K562 (cell line): ENCODE measurements at regions not wholly inside any gene's neighbourhood (a gene's known extent, or its start where the extent isn't known, plus 50 kb on each side); places are given as distances from the start of the nearest gene placed in this dataset.

ENCODE experiments used
- ATAC-seq: fragments of 200-7000 bp; cut with Tn5 transposase; 3 replicates; pipeline ENCODE4 v1.9.1; 2020; ENCODE audit warnings: moderate library complexity
- BruUV-seq: library from RNA; stranded (reverse); fragments of 400-500 nt; replicated peaks from 2 replicates; lab custom pipeline; 2021; lab: Mats Ljungman, UMichigan
- CTCF ChIA-PET: fragments of 300-600 bp; formaldehyde crosslinking; extraction: SDS; loops from one replicate; lab custom pipeline; 2021; ENCODE audit warnings: low intra/inter-chr PET ratio; lab: Yijun Ruan, JAX
- POLR2A ChIA-PET: fragments of 300-600, 350-650 bp; sonication (Branson Sonifier 250); formaldehyde crosslinking; extraction: SDS; loops from one replicate; lab custom pipeline; 2021; ENCODE audit warnings: antibody characterized with exemption, inconsistent platforms; lab: Yijun Ruan, JAX
- DNase-seq, 4 experiments: peaks; one replicate each; pipeline versions ENCODE4 v3.0.0 to v3.0.0-alpha.2; 2011 to 2018; ENCODE audit warnings: low spot score in 3 of 4, mixed read lengths in 3 of 4; ENCODE audit errors: extremely low read depth in 1 of 4
- FAIRE-seq: peaks from 2 replicates; lab custom pipeline; 2011; peaks lifted over from hg19 to GRCh38; lab: Jason Lieb, UNC
- H2AFZ ChIP-seq: 2 replicates; pipeline ENCODE4 v1.6.0; 2011; ENCODE audit warnings: low read depth, low read length, control low read depth, inconsistent platforms
- H3K27ac ChIP-seq: fragments of 200-600 bp; 3 replicates; pipeline ENCODE4 v1.8.0; 2011; ENCODE audit warnings: low read depth, mild to moderate bottlenecking, control low read depth, inconsistent platforms, low read length, moderate library complexity, mixed read lengths; ENCODE audit errors: extremely low read depth
- H3K27me3 ChIP-seq, 2 experiments: fragments of 300-600 bp in 1 of 2; 2 replicates in 1 of 2; 3 replicates in 1 of 2; pipeline versions ENCODE4 v1.6.0 to v1.8.0; 2011; ENCODE audit warnings: inconsistent platforms in 2 of 2, low read length in 2 of 2, mild to moderate bottlenecking in 1 of 2, mixed read lengths in 1 of 2, moderate library complexity in 1 of 2; ENCODE audit not compliant: control insufficient read depth in 2 of 2, insufficient read depth in 2 of 2
- H3K36me3 ChIP-seq: fragments of 300-600 bp; 3 replicates; pipeline ENCODE4 v1.8.0; 2011; ENCODE audit warnings: mild to moderate bottlenecking, low read length, inconsistent platforms; ENCODE audit not compliant: control insufficient read depth, insufficient read depth
- H3K4me1 ChIP-seq, 2 experiments: fragments of 200-600 bp in 1 of 2; replicated peaks in 1 of 2; 2 replicates in 1 of 2; 3 replicates in 1 of 2; pipeline versions ENCODE4 v1.5.1 to v1.8.0; 2011; ENCODE audit warnings: inconsistent platforms in 2 of 2, low read length in 2 of 2, mild to moderate bottlenecking in 1 of 2, mixed read lengths in 1 of 2, moderate library complexity in 1 of 2; ENCODE audit not compliant: control insufficient read depth in 2 of 2, insufficient read depth in 2 of 2
- H3K4me2 ChIP-seq: 2 replicates; pipeline ENCODE4 v1.6.1; 2011; ENCODE audit warnings: low read length, control low read depth, inconsistent platforms, mixed read lengths; ENCODE audit not compliant: insufficient read depth
- H3K4me3 ChIP-seq: fragments of 200-600 bp; sonication (generic), shearing (Covaris generic); 2 replicates; pipeline ENCODE4 v1.5.1; 2016; ENCODE audit warnings: control low read depth, inconsistent platforms
- H3K79me2 ChIP-seq: fragments of 200-600 bp; 3 replicates; pipeline ENCODE4 v1.8.0; 2011; ENCODE audit warnings: low read length, inconsistent platforms; ENCODE audit not compliant: control insufficient read depth, insufficient read depth
- H3K9ac ChIP-seq, 2 experiments: 2 replicates each; pipeline versions ENCODE4 v1.6.0 to v1.6.1; 2011; ENCODE audit warnings: low read depth in 2 of 2, low read length in 2 of 2, control low read depth in 1 of 2, inconsistent platforms in 1 of 2, mild to moderate bottlenecking in 1 of 2, mixed read lengths in 1 of 2; ENCODE audit not compliant: insufficient read depth in 1 of 2
- H3K9me1 ChIP-seq: one replicate; pipeline ENCODE4 v1.6.0; 2011; ENCODE audit warnings: inconsistent platforms, mild to moderate bottlenecking, low read length, moderate library complexity; ENCODE audit not compliant: control insufficient read depth, insufficient read depth
- H3K9me3 ChIP-seq: replicated peaks from 2 replicates; pipeline ENCODE4 v1.5.1; 2011; ENCODE audit warnings: low read depth, low read length, inconsistent platforms; ENCODE audit not compliant: control insufficient read depth, insufficient read depth
- H4K20me1 ChIP-seq: replicated peaks from 2 replicates; pipeline ENCODE4 v1.6.1; 2011; ENCODE audit warnings: low read length, inconsistent platforms, mixed read lengths; ENCODE audit not compliant: control insufficient read depth, insufficient read depth
- ARNT ChIP-seq, 2 experiments: fragments of 450-650 bp; IDR thresholded peaks; 2 replicates each; pipeline ENCODE4 v1.6.1; 2016; ENCODE audit warnings: mild to moderate bottlenecking in 1 of 2
- GABPB1 ChIP-seq: sonication (generic); formaldehyde crosslinking; IDR thresholded peaks from 2 replicates; pipeline ENCODE4 v1.8.0; 2022; ENCODE audit warnings: mild to moderate bottlenecking, missing genetic modification reagents
- NRF1 ChIP-seq, 2 experiments: fragments of 450-650 bp; IDR thresholded peaks in 1 of 2; conservative IDR thresholded peaks in 1 of 2; 2 replicates each; pipeline ENCODE4 v1.6.1; 2014; ENCODE audit warnings: mild to moderate bottlenecking in 2 of 2
- RAD21 ChIP-seq, 2 experiments: fragments of 250-450 bp in 1 of 2; fragments of 450-650 bp in 1 of 2; sonication (Bioruptor Pico) in 1 of 2; formaldehyde crosslinking in 1 of 2; IDR thresholded peaks in 1 of 2; conservative IDR thresholded peaks in 1 of 2; 2 replicates each; pipeline versions ENCODE4 v1.4.0 to v1.8.0; 2020 to 2022; ENCODE audit warnings: mild to moderate bottlenecking in 2 of 2, moderate library complexity in 1 of 2
- WGBS: fragments of 100-300 bp; shearing (Covaris generic); methylation state at CpG from one replicate; pipeline ENCODE4 v1.1.6; 2016; ENCODE audit warnings: low coverage, mixed read lengths; ENCODE audit not compliant: insufficient coverage; ENCODE audit errors: missing lambda C conversion rate; 5-methylcytosine and 5-hydroxymethylcytosine counted together
- in situ Hi-C: fragments of 300-500 bp; cut with MboI; formaldehyde crosslinking; loops from 4 replicates; pipeline ENCODE4 v1.15.0; 2018; ENCODE audit warnings: inconsistent platforms, mixed read lengths
- intact Hi-C: fragments of 100-400 bp; cut with micrococcal nuclease; formaldehyde crosslinking; loops from 2 replicates; pipeline ENCODE4 v1.14.2; 2022
- TF ChIP-seq, protein P1 (sequence below), 3 experiments: IDR thresholded peaks in 2 of 3; conservative IDR thresholded peaks in 1 of 3; 2 replicates each; pipeline ENCODE4 v1.5.1; 2011 to 2012; ENCODE audit warnings: low read length in 3 of 3, mild to moderate bottlenecking in 3 of 3, control low read depth in 2 of 3, improper control_type of control experiment in 1 of 3, inconsistent platforms in 1 of 3, low read depth in 1 of 3, mixed read lengths in 1 of 3, moderate library complexity in 1 of 3; ENCODE audit not compliant: insufficient read depth in 2 of 3

- Histone ChIP-seq H3K27ac (no peak overlapping the region), H3K9ac (peak overlapping the region in 1 of 2 experiments; percentile 62; a peak in 1 of 4 replicates), H3K36me3 (no peaks in the 10 kb centered on the region), H2AFZ (0 out of 2 replicates have a peak overlapping the region, but pooled peaks have one; percentile 11), H3K4me3 (no peak overlapping the region), H3K27me3 (no peaks in the 10 kb centered on the region), H3K4me1 (no peaks in the 10 kb centered on the region; a peak in 1 of 5 replicates), H3K4me2 (no peak overlapping the region), H4K20me1 (no peaks in the 10 kb centered on the region), H3K9me3 (no peaks in the 10 kb centered on the region), H3K79me2 (no peaks in the 10 kb centered on the region), H3K9me1 (no peaks in the 10 kb centered on the region)
- intact Hi-C loops (loop anchor here (5.0 kb wide), 4 partner anchors 333 to 683 kb away; partner anchors contain the start of gene SCAF11), in situ Hi-C loops (no loop called here)
- ChIA-PET POLR2A (interaction anchor here (0.6 to 1.6 kb wide), 5 partner anchors 13 to 982 kb away, joined by 3 to 5 read pairs (median 3); no protein-coding TSS in a partner anchor), CTCF (interaction anchor here (0.6 to 1.1 kb wide), 2 partner anchors 291 to 523 kb away, joined by 3 to 4 read pairs; no protein-coding TSS in a partner anchor)
- no TSS peak for BruUV-seq
- no peak for TF ChIP-seq GABPB1 (CRISPR knock-in tag)
- TF ChIP-seq ARNT (IDR thresholded peaks at IDR 0.05) = no peak
- TF ChIP-seq, protein P1, sequence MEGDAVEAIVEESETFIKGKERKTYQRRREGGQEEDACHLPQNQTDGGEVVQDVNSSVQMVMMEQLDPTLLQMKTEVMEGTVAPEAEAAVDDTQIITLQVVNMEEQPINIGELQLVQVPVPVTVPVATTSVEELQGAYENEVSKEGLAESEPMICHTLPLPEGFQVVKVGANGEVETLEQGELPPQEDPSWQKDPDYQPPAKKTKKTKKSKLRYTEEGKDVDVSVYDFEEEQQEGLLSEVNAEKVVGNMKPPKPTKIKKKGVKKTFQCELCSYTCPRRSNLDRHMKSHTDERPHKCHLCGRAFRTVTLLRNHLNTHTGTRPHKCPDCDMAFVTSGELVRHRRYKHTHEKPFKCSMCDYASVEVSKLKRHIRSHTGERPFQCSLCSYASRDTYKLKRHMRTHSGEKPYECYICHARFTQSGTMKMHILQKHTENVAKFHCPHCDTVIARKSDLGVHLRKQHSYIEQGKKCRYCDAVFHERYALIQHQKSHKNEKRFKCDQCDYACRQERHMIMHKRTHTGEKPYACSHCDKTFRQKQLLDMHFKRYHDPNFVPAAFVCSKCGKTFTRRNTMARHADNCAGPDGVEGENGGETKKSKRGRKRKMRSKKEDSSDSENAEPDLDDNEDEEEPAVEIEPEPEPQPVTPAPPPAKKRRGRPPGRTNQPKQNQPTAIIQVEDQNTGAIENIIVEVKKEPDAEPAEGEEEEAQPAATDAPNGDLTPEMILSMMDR (IDR thresholded peaks at IDR 0.05 in 2 of 3, conservative IDR thresholded peaks at IDR 0.05 in 1 of 3; ENCODE audit: insufficient read depth in 2 of 3, low read depth in 1 of 3, low read length in 3 of 3) = peak; percentile 36 to 60 (median 45); a peak in 4 of 6 replicates
- TF ChIP-seq NRF1 (conservative IDR thresholded peaks at IDR 0.05 in 1 of 2, IDR thresholded peaks at IDR 0.05 in 1 of 2) = peak; percentile 17 to 22; a peak in 1 of 4 replicates
- peak; percentile 32 to 48 for TF ChIP-seq RAD21 (CRISPR knock-in tag; conservative IDR thresholded peaks at IDR 0.05 in 1 of 2, IDR thresholded peaks at IDR 0.05 in 1 of 2)
- 17% methylated on average over 9 of the region's 11 CpGs for WGBS
- FAIRE-seq (no peak), ATAC-seq (peak; percentile 59), DNase-seq (peak in 3 of 4 experiments; percentile 17 to 46 (median 26))
These were observed 150.1 kb downstream of the SLC38A4 start for GRCh38 chr12:46675736-46676135.
